ENCODE measurements at regions not wholly inside any gene's neighbourhood (a gene's known extent, or its start where the extent isn't known, plus 50 kb on each side); places are given as distances from the start of the nearest gene placed in this dataset.

- no peak for TF ChIP-seq ZFX (IDR thresholded peaks at IDR 0.05; ENCODE audit: borderline replicate concordance)
- TF ChIP-seq CTCF (IDR thresholded peaks at IDR 0.05): no peak
- H3K27ac ChIP-seq: no peak overlapping the region
Observed at GRCh38 chr1:191260056-191260455, 782.4 kb upstream of the BRINP3 start.

DNA sequence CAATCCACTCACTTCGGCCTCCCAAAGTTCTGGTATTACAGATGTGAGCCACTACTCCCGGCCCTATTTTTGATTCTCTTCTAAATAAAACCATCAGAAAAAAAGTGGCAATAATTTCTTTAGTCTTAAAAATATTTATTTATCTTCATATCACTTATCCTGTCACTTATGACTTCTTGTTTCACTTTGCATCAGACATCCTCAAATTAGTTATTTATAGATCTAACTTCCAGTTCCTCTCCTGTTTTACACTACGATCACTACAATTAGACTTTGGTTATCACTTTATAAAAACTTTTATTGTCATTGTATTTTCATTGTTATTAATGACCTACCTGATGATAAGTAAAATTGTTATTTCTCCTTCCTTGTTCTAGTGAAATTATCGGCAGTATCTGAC is 783.4 kb upstream of the BRINP3 start:
- no peak overlapping the region for H3K27ac ChIP-seq
- TF ChIP-seq CTCF (IDR thresholded peaks at IDR 0.05): no peak
- no peak for TF ChIP-seq ZFX (IDR thresholded peaks at IDR 0.05; ENCODE audit: borderline replicate concordance)

DNA sequence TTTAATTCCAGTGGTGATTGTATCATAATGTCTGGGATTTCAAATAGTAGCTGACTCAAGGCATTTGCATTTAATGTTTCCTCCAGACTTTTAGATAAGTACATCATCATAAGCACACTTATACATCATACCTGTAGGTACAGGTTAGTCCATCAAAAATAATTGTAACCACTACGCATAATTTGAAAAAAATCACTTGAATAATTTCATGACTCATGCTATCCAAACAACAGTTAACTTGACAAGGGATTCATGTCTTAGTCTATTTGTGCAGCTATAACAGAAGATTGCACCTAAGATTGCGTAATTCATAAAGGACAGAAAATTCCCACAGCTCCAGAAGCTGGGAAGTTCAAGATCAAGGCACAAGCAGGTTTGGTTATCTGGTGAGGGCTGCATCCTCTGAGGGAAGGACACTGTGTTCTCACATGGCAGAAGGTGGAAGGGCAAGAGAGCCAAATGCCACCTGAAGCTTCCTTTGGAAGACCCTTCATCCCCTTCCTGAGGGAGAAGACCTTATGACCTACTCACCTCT is 801.7 kb upstream of the BRINP3 start:
- no peak overlapping the region for H3K27ac ChIP-seq
- TF ChIP-seq CTCF (IDR thresholded peaks at IDR 0.05) (no peak), ZFX (IDR thresholded peaks at IDR 0.05; ENCODE audit: borderline replicate concordance) (no peak)

DNA sequence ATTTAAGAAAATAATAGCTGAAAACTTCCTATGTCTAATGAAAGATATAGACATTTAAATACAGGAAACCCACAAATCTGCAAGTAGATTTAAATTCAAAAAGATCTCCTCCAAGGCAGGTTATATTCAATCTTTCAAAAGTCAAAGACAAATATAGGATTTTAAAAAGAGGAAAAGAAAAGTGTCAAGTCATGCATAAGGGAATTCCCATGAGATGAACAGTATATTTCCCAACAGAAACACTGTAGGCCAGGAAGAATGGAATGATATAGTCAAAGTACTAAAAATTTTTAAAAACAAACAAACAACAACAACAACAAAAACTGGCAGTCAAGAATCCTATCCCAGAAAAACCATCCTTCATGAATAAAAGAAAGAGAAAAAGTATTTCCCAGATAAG is 806.5 kb upstream of the BRINP3 start:
- TF ChIP-seq CTCF (IDR thresholded peaks at IDR 0.05) (no peak), ZFX (IDR thresholded peaks at IDR 0.05; ENCODE audit: borderline replicate concordance) (no peak)
- H3K27ac ChIP-seq: no peak overlapping the region

DNA sequence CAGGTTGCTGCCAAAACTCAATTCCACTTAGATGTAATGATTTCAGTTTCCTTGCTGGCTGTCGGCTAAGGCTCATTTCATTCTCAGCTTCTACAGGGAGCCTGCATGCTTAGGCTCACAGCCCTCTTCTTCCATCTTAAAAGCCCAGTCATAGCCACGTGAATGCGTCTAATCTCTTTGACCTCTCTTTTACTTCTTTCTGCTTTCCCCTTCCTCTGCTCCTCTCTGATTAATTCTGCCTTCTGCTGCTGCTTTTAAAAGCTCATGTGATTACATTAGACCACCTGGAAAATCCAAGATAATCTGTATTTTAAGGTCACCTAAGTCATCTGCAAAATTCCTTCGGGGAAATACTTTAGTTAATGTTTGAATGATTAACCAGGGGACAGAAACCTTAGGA is 812.8 kb upstream of the BRINP3 start:
- TF ChIP-seq ZFX (IDR thresholded peaks at IDR 0.05; ENCODE audit: borderline replicate concordance): no peak
- TF ChIP-seq CTCF (IDR thresholded peaks at IDR 0.05): no peak

GRCh38 chr1:191305370-191305769 is 827.7 kb upstream of the BRINP3 start:
- H3K27ac ChIP-seq: no peak overlapping the region
- TF ChIP-seq CTCF (IDR thresholded peaks at IDR 0.05) (no peak), ZFX (IDR thresholded peaks at IDR 0.05; ENCODE audit: borderline replicate concordance) (no peak)

More for the DNA sequence above, 812.8 kb upstream of the BRINP3 start:
- H3K27ac ChIP-seq: no peak overlapping the region

DNA sequence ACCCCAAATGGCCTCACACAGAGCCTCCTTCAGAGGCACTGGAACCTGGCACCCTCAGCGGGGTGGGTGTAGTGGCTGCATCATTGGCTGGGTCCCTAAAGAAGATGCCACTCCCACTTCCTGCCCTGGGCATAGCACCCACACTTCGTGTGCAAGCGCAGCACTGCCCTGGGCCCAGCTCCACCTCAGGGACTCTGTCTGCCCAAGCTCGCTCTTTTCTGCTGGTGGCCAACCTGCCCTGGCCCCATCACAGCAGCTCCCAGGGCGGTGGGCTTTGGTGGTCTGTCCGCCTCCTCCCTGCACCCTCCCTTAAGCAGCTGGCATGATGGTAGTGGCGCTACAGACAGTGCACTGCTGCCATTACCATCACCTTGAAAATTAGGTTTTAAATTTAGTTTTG is 829.3 kb upstream of the BRINP3 start:
- TF ChIP-seq ZFX (IDR thresholded peaks at IDR 0.05; ENCODE audit: borderline replicate concordance) (no peak), CTCF (IDR thresholded peaks at IDR 0.05) (no peak)
- H3K27ac ChIP-seq: no peak overlapping the region

Data from 22Rv1 (cell line).